Mucosa of rectum (tissue), 2 donors: ENCODE measurements at regions not wholly inside any gene's neighbourhood (a gene's known extent, or its start where the extent isn't known, plus 50 kb on each side); places are given as distances from the start of the nearest gene placed in this dataset.

Experiments used
- H3K27ac ChIP-seq, 2 donors: one replicate each; pipeline ENCODE4 v1.7.0; 2013; ENCODE audit warnings: inconsistent platforms in 2 of 2, low read depth in 2 of 2, low read length in 2 of 2
- H3K27me3 ChIP-seq, 2 donors: one replicate each; pipeline ENCODE4 v1.7.0; 2013; ENCODE audit warnings: low read length in 2 of 2; ENCODE audit not compliant: control insufficient read depth in 2 of 2, insufficient read depth in 2 of 2
- H3K36me3 ChIP-seq, 2 donors: one replicate each; pipeline ENCODE4 v1.7.0; 2013; ENCODE audit warnings: low read length in 2 of 2; ENCODE audit not compliant: control insufficient read depth in 2 of 2, insufficient read depth in 2 of 2
- H3K4me1 ChIP-seq, 2 donors: one replicate each; pipeline ENCODE4 v1.7.0; 2013; ENCODE audit warnings: low read length in 2 of 2, mild to moderate bottlenecking in 1 of 2; ENCODE audit not compliant: control insufficient read depth in 2 of 2, insufficient read depth in 2 of 2
- H3K4me3 ChIP-seq, 2 donors: one replicate each; pipeline ENCODE4 v1.7.0; 2013; ENCODE audit warnings: low read length in 2 of 2
- H3K9ac ChIP-seq, 2 donors: one replicate each; pipeline ENCODE4 v1.7.0; 2013; ENCODE audit warnings: low read length in 2 of 2, low read depth in 1 of 2, mild to moderate bottlenecking in 1 of 2
- H3K9me3 ChIP-seq, 2 donors: one replicate each; pipeline ENCODE4 v1.7.0; 2013; ENCODE audit warnings: low read length in 2 of 2; ENCODE audit not compliant: control insufficient read depth in 2 of 2
- donor health status: healthy.
- donor health status: Normal muscosa, but diverticular disease.

- H3K4me3 ChIP-seq, result no peak overlapping the region
- H3K27ac ChIP-seq, result no peak overlapping the region
- no peak overlapping the region for H3K9ac ChIP-seq
- no peaks in the 10 kb centered on the region for H3K4me1 ChIP-seq
- no peaks in the 10 kb centered on the region for H3K9me3 ChIP-seq
- no peaks in the 10 kb centered on the region for H3K27me3 ChIP-seq
- no peaks in the 10 kb centered on the region for H3K36me3 ChIP-seq
These were observed 87.5 kb downstream of the RWDD3 start for GRCh38 chr1:95321531-95321930.

- H3K27me3 ChIP-seq, result no peaks in the 10 kb centered on the region
- no peaks in the 10 kb centered on the region for H3K9me3 ChIP-seq
- no peak overlapping the region for H3K27ac ChIP-seq
- no peaks in the 10 kb centered on the region for H3K4me1 ChIP-seq
- H3K9ac ChIP-seq, result no peak overlapping the region
- no peaks in the 10 kb centered on the region for H3K36me3 ChIP-seq
- H3K4me3 ChIP-seq, result no peak overlapping the region
These were observed 89.1 kb downstream of the RWDD3 start for GRCh38 chr1:95323123-95323522.

- Histone ChIP-seq H3K27me3 (no peaks in the 10 kb centered on the region), H3K4me1 (no peaks in the 10 kb centered on the region), H3K36me3 (no peaks in the 10 kb centered on the region), H3K4me3 (no peak overlapping the region), H3K9me3 (no peaks in the 10 kb centered on the region), H3K27ac (no peak overlapping the region), H3K9ac (no peak overlapping the region)
These were observed 91.3 kb downstream of the RWDD3 start for GRCh38 chr1:95325349-95325748.

GRCh38 chr1:95326023-95326422 lies 92.0 kb downstream of the RWDD3 start:
- Histone ChIP-seq H3K4me3 (no peak overlapping the region), H3K4me1 (no peaks in the 10 kb centered on the region), H3K9ac (no peak overlapping the region), H3K36me3 (no peaks in the 10 kb centered on the region), H3K27ac (no peak overlapping the region), H3K9me3 (no peaks in the 10 kb centered on the region), H3K27me3 (no peaks in the 10 kb centered on the region)

GRCh38 chr1:95332754-95333153 lies 98.7 kb downstream of the RWDD3 start:
- no peaks in the 10 kb centered on the region for H3K36me3 ChIP-seq
- no peak overlapping the region for H3K4me3 ChIP-seq
- H3K27ac ChIP-seq, result no peak overlapping the region
- H3K27me3 ChIP-seq, result no peaks in the 10 kb centered on the region
- no peaks in the 10 kb centered on the region for H3K9me3 ChIP-seq
- H3K4me1 ChIP-seq, result no peaks in the 10 kb centered on the region
- no peak overlapping the region for H3K9ac ChIP-seq

GRCh38 chr1:95339377-95339776 lies 105.4 kb downstream of the RWDD3 start:
- Histone ChIP-seq H3K9me3 (no peaks in the 10 kb centered on the region), H3K4me3 (no peak overlapping the region)

GRCh38 chr1:95340061-95340460 lies 106.1 kb downstream of the RWDD3 start:
- no peaks in the 10 kb centered on the region for H3K9me3 ChIP-seq
- no peak overlapping the region for H3K27ac ChIP-seq
- no peaks in the 10 kb centered on the region for H3K36me3 ChIP-seq
- H3K4me1 ChIP-seq, result no peaks in the 10 kb centered on the region
- no peaks in the 10 kb centered on the region for H3K27me3 ChIP-seq
- no peak overlapping the region for H3K9ac ChIP-seq
- H3K4me3 ChIP-seq, result no peak overlapping the region

More at GRCh38 chr1:95339377-95339776, 105.4 kb downstream of the RWDD3 start:
- H3K36me3 ChIP-seq, result no peaks in the 10 kb centered on the region
- no peak overlapping the region for H3K9ac ChIP-seq
- H3K4me1 ChIP-seq, result no peaks in the 10 kb centered on the region
- no peak overlapping the region for H3K27ac ChIP-seq
- no peaks in the 10 kb centered on the region for H3K27me3 ChIP-seq

GRCh38 chr1:95352767-95353166 lies 118.8 kb downstream of the RWDD3 start:
- Histone ChIP-seq H3K4me3 (no peak overlapping the region), H3K27ac (no peak overlapping the region), H3K36me3 (no peaks in the 10 kb centered on the region), H3K9me3 (no peaks in the 10 kb centered on the region), H3K4me1 (no peaks in the 10 kb centered on the region), H3K27me3 (no peaks in the 10 kb centered on the region), H3K9ac (no peak overlapping the region)

- no peaks in the 10 kb centered on the region for H3K9me3 ChIP-seq
- no peaks in the 10 kb centered on the region for H3K4me1 ChIP-seq
- H3K27me3 ChIP-seq, result no peaks in the 10 kb centered on the region
- H3K9ac ChIP-seq, result no peak overlapping the region
- no peak overlapping the region for H3K27ac ChIP-seq
- H3K4me3 ChIP-seq, result no peak overlapping the region
- no peaks in the 10 kb centered on the region for H3K36me3 ChIP-seq
These were observed 119.2 kb downstream of the RWDD3 start for GRCh38 chr1:95353194-95353593.

GRCh38 chr1:95364546-95364945 lies 130.5 kb downstream of the RWDD3 start:
- Histone ChIP-seq H3K9ac (no peak overlapping the region), H3K27me3 (no peaks in the 10 kb centered on the region), H3K27ac (no peak overlapping the region), H3K4me1 (peaks cover 0 to 4% of the 10 kb centered on the region in 2 donors), H3K4me3 (no peak overlapping the region), H3K9me3 (no peaks in the 10 kb centered on the region), H3K36me3 (no peaks in the 10 kb centered on the region)

- Histone ChIP-seq H3K27me3 (no peaks in the 10 kb centered on the region), H3K4me1 (peaks cover 0 to 4% of the 10 kb centered on the region in 2 donors), H3K9me3 (no peaks in the 10 kb centered on the region), H3K4me3 (no peak overlapping the region), H3K27ac (no peak overlapping the region), H3K36me3 (no peaks in the 10 kb centered on the region), H3K9ac (no peak overlapping the region)
These were observed 132.5 kb downstream of the RWDD3 start for GRCh38 chr1:95366498-95366897.
